IMR-90 (cell line): ENCODE measurements at regions not wholly inside any gene's neighbourhood (a gene's known extent, or its start where the extent isn't known, plus 50 kb on each side); places are given as distances from the start of the nearest gene placed in this dataset.

ENCODE experiments used
- ATAC-seq: fragments of 200-7000 bp; cut with Tn5 transposase; 2 replicates; pipeline ENCODE4 v1.9.1; 2020; ENCODE audit warnings: low read depth, mild to moderate bottlenecking, moderate library complexity
- BruUV-seq: library from RNA; stranded (reverse); fragments of 400-500 nt; replicated peaks from 2 replicates; lab custom pipeline; 2021; lab: Mats Ljungman, UMichigan
- CTCF ChIA-PET: fragments of 300-600 bp; formaldehyde crosslinking; extraction: SDS; loops from one replicate; lab custom pipeline; 2021; ENCODE audit warnings: antibody characterized with exemption; lab: Yijun Ruan, JAX
- POLR2A ChIA-PET: fragments of 300-600 bp; sonication (Branson Sonifier 250); formaldehyde crosslinking; loops from one replicate; lab custom pipeline; 2022; ENCODE audit warnings: antibody characterized with exemption; ENCODE audit not compliant: unreplicated experiment; lab: Charles Lee
- DNase-seq: peaks from one replicate; pipeline ENCODE4 v3.0.0; 2013
- H2AFZ ChIP-seq: replicated peaks from 2 replicates; pipeline ENCODE3; 2013; ENCODE audit warnings: low read length, mild to moderate bottlenecking; ENCODE audit not compliant: poor library complexity
- H2AK5ac ChIP-seq: 2 replicates; pipeline ENCODE4 v1.6.1; 2013; ENCODE audit warnings: low read depth, low read length, inconsistent platforms
- H2AK9ac ChIP-seq: replicated peaks from 2 replicates; pipeline ENCODE3; 2013; ENCODE audit warnings: mild to moderate bottlenecking, low read depth, low read length, moderate library complexity; ENCODE audit not compliant: poor library complexity
- H2BK120ac ChIP-seq: 2 replicates; pipeline ENCODE4 v1.6.1; 2013; ENCODE audit warnings: low read depth, low read length, inconsistent platforms
- H2BK15ac ChIP-seq: 3 replicates; pipeline ENCODE4 v1.6.1; 2013; ENCODE audit warnings: low read depth, low read length, inconsistent platforms
- H2BK20ac ChIP-seq: 2 replicates; pipeline ENCODE4 v1.6.1; 2013; ENCODE audit warnings: low read depth, mild to moderate bottlenecking, inconsistent platforms, low read length, moderate library complexity
- H2BK5ac ChIP-seq: 2 replicates; pipeline ENCODE4 v1.6.1; 2013; ENCODE audit warnings: mild to moderate bottlenecking, low read depth, low read length, inconsistent platforms; ENCODE audit not compliant: poor library complexity, severe bottlenecking
- H3K14ac ChIP-seq: replicated peaks from 2 replicates; pipeline ENCODE4 v1.6.1; 2013; ENCODE audit warnings: low read depth, low read length, inconsistent platforms
- H3K18ac ChIP-seq: 2 replicates; pipeline ENCODE4 v1.6.1; 2013; ENCODE audit warnings: low read depth, low read length, control low read depth
- H3K23ac ChIP-seq: 2 replicates; pipeline ENCODE4 v1.6.1; 2013; ENCODE audit warnings: low read depth, low read length, inconsistent platforms
- H3K27ac ChIP-seq: 2 replicates; pipeline ENCODE4 v1.5.1; 2013; ENCODE audit warnings: mild to moderate bottlenecking, control low read depth, low read length; ENCODE audit not compliant: insufficient read depth
- H3K27me3 ChIP-seq: 2 replicates; pipeline ENCODE4 v1.6.1; 2013; ENCODE audit warnings: low read length; ENCODE audit not compliant: control insufficient read depth, insufficient read depth
- H3K36me3 ChIP-seq: 2 replicates; pipeline ENCODE4 v1.6.1; 2013; ENCODE audit warnings: low read length, mixed read lengths; ENCODE audit not compliant: control insufficient read depth, insufficient read depth
- H3K4ac ChIP-seq: 2 replicates; pipeline ENCODE4 v1.6.1; 2013; ENCODE audit warnings: low read depth, low read length, inconsistent platforms
- H3K4me1 ChIP-seq: 2 replicates; pipeline ENCODE4 v1.6.1; 2013; ENCODE audit warnings: low read length, mixed read lengths; ENCODE audit not compliant: control insufficient read depth, insufficient read depth
- H3K4me2 ChIP-seq: 2 replicates; pipeline ENCODE4 v1.6.1; 2013; ENCODE audit warnings: low read depth, mild to moderate bottlenecking, control low read depth, low read length, moderate library complexity
- H3K4me3 ChIP-seq: 2 replicates; pipeline ENCODE4 v1.5.1; 2013; ENCODE audit warnings: low read depth, mild to moderate bottlenecking, control low read depth, low read length, moderate library complexity; ENCODE audit not compliant: insufficient read depth
- H3K56ac ChIP-seq: 2 replicates; pipeline ENCODE4 v1.6.1; 2013; ENCODE audit warnings: low read length, inconsistent platforms; ENCODE audit not compliant: insufficient read depth; ENCODE audit errors: extremely low read depth
- H3K79me1 ChIP-seq, 2 experiments: 2 replicates each; pipeline ENCODE4 v1.6.1; 2013; ENCODE audit warnings: low read length in 2 of 2, inconsistent platforms in 1 of 2, low read depth in 1 of 2
- H3K9ac ChIP-seq: 2 replicates; pipeline ENCODE4 v1.6.1; 2013; ENCODE audit warnings: low read depth, low read length, control low read depth
- H3K9me1 ChIP-seq: 2 replicates; pipeline ENCODE4 v1.6.1; 2013; ENCODE audit warnings: low read length, inconsistent platforms; ENCODE audit not compliant: insufficient read depth
- H3K9me3 ChIP-seq: 2 replicates; pipeline ENCODE4 v1.6.1; 2013; ENCODE audit warnings: low read length; ENCODE audit not compliant: control insufficient read depth, insufficient read depth
- H4K20me1 ChIP-seq: 2 replicates; pipeline ENCODE4 v1.6.1; 2013; ENCODE audit warnings: low read length, inconsistent platforms; ENCODE audit not compliant: insufficient read depth
- H4K5ac ChIP-seq: 2 replicates; pipeline ENCODE4 v1.6.1; 2013; ENCODE audit warnings: mild to moderate bottlenecking, low read depth, low read length, control low read depth
- H4K8ac ChIP-seq, 2 experiments: 2 replicates each; pipeline ENCODE4 v1.6.1; 2013; ENCODE audit warnings: low read depth in 2 of 2, low read length in 2 of 2, control low read depth in 1 of 2, inconsistent platforms in 1 of 2
- H4K91ac ChIP-seq: 2 replicates; pipeline ENCODE4 v1.6.1; 2013; ENCODE audit warnings: low read depth, low read length, inconsistent platforms; ENCODE audit not compliant: insufficient read depth
- BHLHE40 ChIP-seq: fragments of 150-350 bp; IDR thresholded peaks from 2 replicates; pipeline ENCODE4 v1.6.1; 2016; ENCODE audit warnings: mild to moderate bottlenecking, low read depth, low read length
- FOS ChIP-seq: fragments of 150-350 bp; IDR thresholded peaks from 2 replicates; pipeline ENCODE4 v1.6.1; 2016; ENCODE audit warnings: low read depth, low read length
- NFE2L2 ChIP-seq: fragments of 150-350 bp; IDR thresholded peaks from 2 replicates; pipeline ENCODE4 v1.6.1; 2016; ENCODE audit warnings: low read depth, mild to moderate bottlenecking, low read length
- POLR2A ChIP-seq: IDR thresholded peaks from 2 replicates; pipeline ENCODE4 v1.6.1; 2012; ENCODE audit warnings: mild to moderate bottlenecking, low read depth, low read length
- RCOR1 ChIP-seq: IDR thresholded peaks from 2 replicates; pipeline ENCODE4 v1.6.1; 2012; ENCODE audit warnings: mild to moderate bottlenecking, low read length, improper control_type of control experiment; ENCODE audit not compliant: insufficient replicate concordance
- USF2 ChIP-seq: fragments of 150-350 bp; IDR thresholded peaks from 2 replicates; pipeline ENCODE4 v1.6.1; 2017; ENCODE audit warnings: mild to moderate bottlenecking, antibody characterized with exemption, low read length, low read depth
- WGBS, 2 experiments: methylation state at CpG; one replicate each; pipeline versions ENCODE4 v1.1.5 to v1.1.7; 2013; ENCODE audit warnings: missing lambda C conversion rate in 2 of 2; ENCODE audit not compliant: insufficient read length in 1 of 2; ENCODE audit errors: extremely low coverage in 2 of 2; 5-methylcytosine and 5-hydroxymethylcytosine counted together
- dilution Hi-C: fragments of 300-500 bp; cut with HindIII; formaldehyde crosslinking; loops from one replicate; pipeline ENCODE4 v1.14.3; 2018; ENCODE audit warnings: low sequenced_read_pairs; ENCODE audit not compliant: unreplicated experiment
- in situ Hi-C: fragments of 300-500 bp; cut with MboI; formaldehyde crosslinking; loops from 3 replicates; pipeline ENCODE4 v1.14.3; 2019; ENCODE audit warnings: low sequenced_read_pairs, inconsistent platforms, mixed read lengths
- intact Hi-C: fragments of 100-400 bp; cut with micrococcal nuclease; formaldehyde crosslinking; loops from 2 replicates; pipeline ENCODE4 v1.10.0; 2022

- no peak overlapping the region for H3K23ac ChIP-seq
- H2AFZ ChIP-seq = no peak overlapping the region
- DNase-seq (no peak), ATAC-seq (no peak)
- WGBS, 2 experiments = 67% methylated on average over 9 of the region's 53 CpGs; no CpG with 5 or more reads in 1 of the 2 experiments
- no peaks in the 10 kb centered on the region for H4K20me1 ChIP-seq
- in situ Hi-C loops (no loop called here), intact Hi-C loops (no loop called here), dilution Hi-C loops (no loop called here)
- H2AK9ac ChIP-seq = no peak overlapping the region
- H3K79me1 ChIP-seq = no peaks in the 10 kb centered on the region
- no peak overlapping the region for H2BK15ac ChIP-seq
- H3K27me3 ChIP-seq = no peaks in the 10 kb centered on the region
- H3K4ac ChIP-seq = no peak overlapping the region
- no peak overlapping the region for H3K9ac ChIP-seq
- no peaks in the 10 kb centered on the region for H3K9me1 ChIP-seq
- H3K56ac ChIP-seq = no peak overlapping the region
- BruUV-seq = no TSS peak
- no peak overlapping the region for H2BK120ac ChIP-seq
- CTCF ChIA-PET = no interaction called here
- H3K9me3 ChIP-seq = peaks cover 39% of the 10 kb centered on the region
- H3K4me2 ChIP-seq = no peak overlapping the region
- no peak for TF ChIP-seq NFE2L2
- no peak for TF ChIP-seq USF2
- no peak for TF ChIP-seq FOS
- TF ChIP-seq POLR2A = no peak
- TF ChIP-seq BHLHE40 = no peak
- no peak for TF ChIP-seq RCOR1
- H4K8ac ChIP-seq = no peak overlapping the region
- H2AK5ac ChIP-seq = no peak overlapping the region
- POLR2A ChIA-PET = no interaction called here
- no peaks in the 10 kb centered on the region for H3K4me1 ChIP-seq
- no peak overlapping the region for H4K5ac ChIP-seq
- H3K4me3 ChIP-seq = no peak overlapping the region
- H2BK5ac ChIP-seq = no peak overlapping the region
- H3K27ac ChIP-seq = no peak overlapping the region
- no peak overlapping the region for H2BK20ac ChIP-seq
- no peak overlapping the region for H3K14ac ChIP-seq
- H4K91ac ChIP-seq = no peak overlapping the region
- no peaks in the 10 kb centered on the region for H3K36me3 ChIP-seq
- no peak overlapping the region for H3K18ac ChIP-seq
These were observed 314.5 kb downstream of the ALG10 start for GRCh38 chr12:34336619-34337465.
